ENCODE measurements at regions not wholly inside any gene's neighbourhood (a gene's known extent, or its start where the extent isn't known, plus 50 kb on each side); places are given as distances from the start of the nearest gene placed in this dataset.

- no peak for TF ChIP-seq ZNF274 (IDR thresholded peaks at IDR 0.05; ENCODE audit: low read depth, low read length)
- no peak overlapping the region for H3K4me3 ChIP-seq (ENCODE audit: low read length)
Observed at GRCh38 chr15:62610265-62610869, 432.2 kb upstream of the TPM1 start.

- TF ChIP-seq ZNF274 (IDR thresholded peaks at IDR 0.05; ENCODE audit: low read depth, low read length) = no peak
- H3K4me3 ChIP-seq (ENCODE audit: low read length) = no peak overlapping the region
Observed at GRCh38 chr15:62611002-62611401, 431.5 kb upstream of the TPM1 start.

- TF ChIP-seq ZNF274 (IDR thresholded peaks at IDR 0.05; ENCODE audit: low read depth, low read length) = no peak
- no peak overlapping the region for H3K4me3 ChIP-seq (ENCODE audit: low read length)
Observed at GRCh38 chr15:62612183-62612733, 430.3 kb upstream of the TPM1 start.

GRCh38 chr15:62612771-62613170, 429.8 kb upstream of the TPM1 start:
- H3K4me3 ChIP-seq (ENCODE audit: low read length) = no peak overlapping the region
- no peak for TF ChIP-seq ZNF274 (IDR thresholded peaks at IDR 0.05; ENCODE audit: low read depth, low read length)

- no peak overlapping the region for H3K4me3 ChIP-seq (ENCODE audit: low read length)
- TF ChIP-seq ZNF274 (IDR thresholded peaks at IDR 0.05; ENCODE audit: low read depth, low read length) = no peak
Observed at GRCh38 chr15:62616746-62617145, 425.8 kb upstream of the TPM1 start.

GRCh38 chr15:62617741-62618140, 424.8 kb upstream of the TPM1 start:
- H3K4me3 ChIP-seq (ENCODE audit: low read length) = no peak overlapping the region
- no peak for TF ChIP-seq ZNF274 (IDR thresholded peaks at IDR 0.05; ENCODE audit: low read depth, low read length)

GRCh38 chr15:62618432-62618831, 424.1 kb upstream of the TPM1 start:
- H3K4me3 ChIP-seq (ENCODE audit: low read length) = no peak overlapping the region
- no peak for TF ChIP-seq ZNF274 (IDR thresholded peaks at IDR 0.05; ENCODE audit: low read depth, low read length)

GRCh38 chr15:62618846-62619504, 423.6 kb upstream of the TPM1 start:
- H3K4me3 ChIP-seq (ENCODE audit: low read length) = no peak overlapping the region
- no peak for TF ChIP-seq ZNF274 (IDR thresholded peaks at IDR 0.05; ENCODE audit: low read depth, low read length)

GRCh38 chr15:62619526-62619925, 423.0 kb upstream of the TPM1 start:
- no peak for TF ChIP-seq ZNF274 (IDR thresholded peaks at IDR 0.05; ENCODE audit: low read depth, low read length)
- no peak overlapping the region for H3K4me3 ChIP-seq (ENCODE audit: low read length)

GRCh38 chr15:62622775-62623174, 419.8 kb upstream of the TPM1 start:
- no peak for TF ChIP-seq ZNF274 (IDR thresholded peaks at IDR 0.05; ENCODE audit: low read depth, low read length)

GRCh38 chr15:62624547-62625378, 417.8 kb upstream of the TPM1 start:
- H3K4me3 ChIP-seq (ENCODE audit: low read length) = no peak overlapping the region; the same call in 1 of the 2 replicates
- no peak for TF ChIP-seq ZNF274 (IDR thresholded peaks at IDR 0.05; ENCODE audit: low read depth, low read length)

More at GRCh38 chr15:62622775-62623174, 419.8 kb upstream of the TPM1 start:
- H3K4me3 ChIP-seq (ENCODE audit: low read length) = no peak overlapping the region

- no peak for TF ChIP-seq ZNF274 (IDR thresholded peaks at IDR 0.05; ENCODE audit: low read depth, low read length)
- H3K4me3 ChIP-seq (ENCODE audit: low read length) = no peak overlapping the region
Observed at GRCh38 chr15:62625429-62626033, 417.0 kb upstream of the TPM1 start.

GRCh38 chr15:62626903-62627302, 415.6 kb upstream of the TPM1 start:
- no peak for TF ChIP-seq ZNF274 (IDR thresholded peaks at IDR 0.05; ENCODE audit: low read depth, low read length)
- no peak overlapping the region for H3K4me3 ChIP-seq (ENCODE audit: low read length)

GRCh38 chr15:62631076-62631724, 411.3 kb upstream of the TPM1 start:
- no peak overlapping the region for H3K4me3 ChIP-seq (ENCODE audit: low read length)
- no peak for TF ChIP-seq ZNF274 (IDR thresholded peaks at IDR 0.05; ENCODE audit: low read depth, low read length)
